NB4 (cell line): ENCODE measurements at regions not wholly inside any gene's neighbourhood (a gene's known extent, or its start where the extent isn't known, plus 50 kb on each side); places are given as distances from the start of the nearest gene placed in this dataset.

Source experiments
- DNase-seq: peaks from one replicate; pipeline ENCODE4 v3.0.0; 2010; ENCODE audit warnings: low read depth
- H3K4me3 ChIP-seq: one replicate; pipeline ENCODE4 v1.5.1; 2011; ENCODE audit warnings: mild to moderate bottlenecking, low read depth, low read length, moderate library complexity
- CTCF ChIP-seq: IDR thresholded peaks from one replicate; pipeline ENCODE4 v1.5.1; 2012; ENCODE audit warnings: low read depth, low read length
- MAX ChIP-seq: IDR thresholded peaks from 2 replicates; pipeline ENCODE4 v1.6.1; 2011; ENCODE audit warnings: low read depth, low read length
- MYC ChIP-seq: IDR thresholded peaks from 2 replicates; pipeline ENCODE4 v1.6.1; 2011; ENCODE audit warnings: low read depth, low read length
- POLR2A ChIP-seq: IDR thresholded peaks from 2 replicates; pipeline ENCODE4 v1.6.1; 2011; ENCODE audit warnings: mild to moderate bottlenecking; ENCODE audit not compliant: insufficient read length; ENCODE audit errors: extremely low read depth

- H3K4me3 ChIP-seq: no peak overlapping the region
- TF ChIP-seq MYC (no peak), POLR2A (no peak), CTCF (no peak), MAX (no peak)
- no peak for DNase-seq
Measured at GRCh38 chr5:124865066-124865465, 118.6 kb upstream of the ZNF608 start.

GRCh38 chr5:124865603-124866354 lies 119.3 kb upstream of the ZNF608 start:
- no peak for DNase-seq
- H3K4me3 ChIP-seq: no peak overlapping the region
- no peak for TF ChIP-seq CTCF
- TF ChIP-seq MYC: no peak
- no peak for TF ChIP-seq POLR2A
- no peak for TF ChIP-seq MAX

GRCh38 chr5:124866355-124867136 lies 120.1 kb upstream of the ZNF608 start:
- no peak for TF ChIP-seq MAX
- no peak for TF ChIP-seq MYC
- no peak for TF ChIP-seq CTCF
- TF ChIP-seq POLR2A: no peak
- DNase-seq: no peak
- H3K4me3 ChIP-seq: no peak overlapping the region

GRCh38 chr5:124867137-124867704 lies 120.8 kb upstream of the ZNF608 start:
- DNase-seq: no peak
- no peak overlapping the region for H3K4me3 ChIP-seq
- no peak for TF ChIP-seq POLR2A
- no peak for TF ChIP-seq MYC

GRCh38 chr5:124868676-124869075 lies 122.2 kb upstream of the ZNF608 start:
- TF ChIP-seq MAX: no peak
- no peak for TF ChIP-seq POLR2A
- TF ChIP-seq MYC: no peak
- TF ChIP-seq CTCF: no peak
- no peak for DNase-seq
- H3K4me3 ChIP-seq: no peak overlapping the region

GRCh38 chr5:124869426-124870033 lies 123.1 kb upstream of the ZNF608 start:
- DNase-seq: no peak
- TF ChIP-seq CTCF (no peak), MYC (no peak), MAX (no peak), POLR2A (no peak)

More at GRCh38 chr5:124869426-124870033, 123.1 kb upstream of the ZNF608 start:
- no peak overlapping the region for H3K4me3 ChIP-seq
